H1 (cell line): ENCODE measurements at regions not wholly inside any gene's neighbourhood (a gene's known extent, or its start where the extent isn't known, plus 50 kb on each side); places are given as distances from the start of the nearest gene placed in this dataset.

Experiments
- CHD7 ChIP-seq: fragments of 300-600 bp; sonication (generic); IDR thresholded peaks from 2 replicates; pipeline ENCODE4 v1.7.1; 2012; ENCODE audit warnings: low read length, moderate library complexity, mild to moderate bottlenecking, inconsistent platforms; ENCODE audit not compliant: insufficient replicate concordance
- SUZ12 ChIP-seq: fragments of 200-600 bp; sonication (generic); IDR thresholded peaks from 2 replicates; pipeline ENCODE4 v1.6.1; 2012; ENCODE audit warnings: mild to moderate bottlenecking, inconsistent platforms, low read length, moderate library complexity, mixed read lengths

DNA sequence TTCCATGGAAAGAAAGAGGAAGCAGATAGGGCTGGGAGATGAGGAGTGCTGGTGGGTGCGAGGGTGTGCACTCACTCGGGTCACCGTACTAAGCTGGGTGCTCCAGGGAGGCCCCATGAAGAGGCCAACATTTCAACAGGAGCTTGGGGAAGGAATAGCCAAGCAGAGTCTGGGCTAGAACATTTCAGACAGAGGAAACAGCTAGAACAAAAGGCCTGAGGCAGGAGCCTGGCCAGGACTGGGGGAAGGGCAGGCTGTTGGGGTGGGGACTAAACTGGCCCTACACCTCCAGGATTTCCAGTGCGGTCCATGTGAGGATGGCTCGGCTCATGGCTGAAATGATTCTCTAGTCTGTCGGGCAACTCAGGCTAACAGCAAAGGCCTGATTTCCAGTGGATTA is 90.8 kb downstream of the ZFP36L2 start (continued):
- TF ChIP-seq SUZ12: no peak
- TF ChIP-seq CHD7: no peak
